Endothelial cell of umbilical vein (primary cell): ENCODE measurements at regions not wholly inside any gene's neighbourhood (a gene's known extent, or its start where the extent isn't known, plus 50 kb on each side); places are given as distances from the start of the nearest gene placed in this dataset.

ENCODE experiments used
- BruUV-seq: library from RNA; stranded (reverse); fragments of 400-500 nt; replicated peaks from 2 replicates; lab custom pipeline; 2021; lab: Mats Ljungman, UMichigan
- CTCF ChIA-PET: fragments of 300-600, 350-600 bp; sonication (Branson Sonifier 250); formaldehyde crosslinking; loops from one replicate; lab custom pipeline; 2021; ENCODE audit warnings: antibody characterized with exemption, inconsistent platforms; lab: Charles Lee
- POLR2A ChIA-PET: fragments of 300-600, 350-600 bp; sonication (Branson Sonifier 250); formaldehyde crosslinking; loops from one replicate; lab custom pipeline; 2021; ENCODE audit warnings: antibody characterized with exemption, inconsistent platforms; lab: Charles Lee
- DNase-seq: peaks from one replicate; pipeline ENCODE4 v3.0.0-alpha.2; 2011; ENCODE audit warnings: low read depth, low spot score
- FAIRE-seq: peaks from 2 replicates; lab custom pipeline; 2011; peaks lifted over from hg19 to GRCh38; lab: Jason Lieb, UNC
- H2AFZ ChIP-seq: 2 replicates; pipeline ENCODE4 v1.6.0; 2012; ENCODE audit warnings: low read depth, low read length, control low read depth, inconsistent platforms
- H3K27ac ChIP-seq: 2 replicates; pipeline ENCODE4 v1.5.1; 2011; ENCODE audit warnings: low read depth, mild to moderate bottlenecking, control low read depth, low read length, moderate library complexity; ENCODE audit not compliant: insufficient read depth
- H3K27me3 ChIP-seq, 2 experiments: 2 replicates each; pipeline versions ENCODE4 v1.6.0 to v1.6.1; 2011; ENCODE audit warnings: low read length in 2 of 2, mixed read lengths in 1 of 2; ENCODE audit not compliant: control insufficient read depth in 2 of 2, insufficient read depth in 2 of 2
- H3K36me3 ChIP-seq, 2 experiments: 2 replicates in 1 of 2; 3 replicates in 1 of 2; pipeline ENCODE4 v1.5.1; 2011; ENCODE audit warnings: low read length in 2 of 2, mild to moderate bottlenecking in 1 of 2, moderate library complexity in 1 of 2; ENCODE audit not compliant: control insufficient read depth in 2 of 2, insufficient read depth in 2 of 2; ENCODE audit errors: extremely low read depth in 1 of 2
- H3K4me1 ChIP-seq: 3 replicates; pipeline ENCODE4 v1.5.1; 2011; ENCODE audit warnings: mild to moderate bottlenecking, low read length; ENCODE audit not compliant: control insufficient read depth, insufficient read depth; ENCODE audit errors: extremely low read depth
- H3K4me2 ChIP-seq: 2 replicates; pipeline ENCODE4 v1.6.1; 2011; ENCODE audit warnings: low read length, control low read depth, mixed read lengths; ENCODE audit not compliant: insufficient read depth
- H3K4me3 ChIP-seq, 3 experiments: fragments of 200-600 bp in 1 of 3; sonication (generic), shearing (Covaris generic) in 1 of 3; replicated peaks in 1 of 3; 2 replicates each; pipeline ENCODE4 v1.5.1; 2011 to 2016; ENCODE audit warnings: control low read depth in 3 of 3, low read length in 3 of 3, mild to moderate bottlenecking in 2 of 3, inconsistent platforms in 1 of 3, low read depth in 1 of 3, moderate library complexity in 1 of 3; ENCODE audit not compliant: insufficient read depth in 1 of 3
- H3K79me2 ChIP-seq: 2 replicates; pipeline ENCODE4 v1.6.0; 2012; ENCODE audit warnings: low read length, inconsistent platforms; ENCODE audit not compliant: control insufficient read depth, insufficient read depth
- H3K9ac ChIP-seq: replicated peaks from 2 replicates; pipeline ENCODE3; 2011; ENCODE audit warnings: low read length, control low read depth; ENCODE audit not compliant: insufficient read depth; ENCODE audit errors: extremely low read depth
- H3K9me1 ChIP-seq: replicated peaks from 3 replicates; pipeline ENCODE4 v1.6.0; 2011; ENCODE audit warnings: mild to moderate bottlenecking, low read length; ENCODE audit not compliant: control insufficient read depth, insufficient read depth; ENCODE audit errors: extremely low read depth
- H3K9me3 ChIP-seq: replicated peaks from 2 replicates; pipeline ENCODE4 v1.5.1; 2012; ENCODE audit warnings: low read length, inconsistent platforms; ENCODE audit not compliant: control insufficient read depth, insufficient read depth
- H4K20me1 ChIP-seq: replicated peaks from 2 replicates; pipeline ENCODE3; 2011; ENCODE audit warnings: mild to moderate bottlenecking, low read length; ENCODE audit not compliant: control insufficient read depth, insufficient read depth; ENCODE audit errors: extremely low read depth
- CTCF ChIP-seq, 2 donors: IDR thresholded peaks; 1 replicate in 1 of 2; 2 replicates in 1 of 2; pipeline ENCODE4 v1.5.1; 2011; ENCODE audit warnings: low read length in 2 of 2, mild to moderate bottlenecking in 2 of 2, moderate library complexity in 2 of 2, control low read depth in 1 of 2, inconsistent platforms in 1 of 2, low read depth in 1 of 2; ENCODE audit not compliant: insufficient read depth in 1 of 2; ENCODE audit errors: extremely low read depth in 1 of 2
- EZH2 ChIP-seq: IDR thresholded peaks from 2 replicates; pipeline ENCODE4 v1.6.1; 2012; ENCODE audit warnings: borderline replicate concordance, low read depth, mild to moderate bottlenecking, moderate library complexity, low read length, inconsistent platforms; ENCODE audit not compliant: severe bottlenecking
- FOS ChIP-seq: IDR thresholded peaks from 2 replicates; pipeline ENCODE4 v1.6.1; 2011; ENCODE audit warnings: mild to moderate bottlenecking, low read length, moderate library complexity, borderline replicate concordance; ENCODE audit not compliant: insufficient read depth
- GATA2 ChIP-seq: IDR thresholded peaks from 2 replicates; pipeline ENCODE4 v1.7.0; 2011; ENCODE audit warnings: low read depth, mild to moderate bottlenecking, moderate library complexity, mixed read lengths, low read length; ENCODE audit not compliant: insufficient read length, insufficient read depth
- JUN ChIP-seq: IDR thresholded peaks from 2 replicates; pipeline ENCODE4 v1.6.1; 2011; ENCODE audit warnings: borderline replicate concordance, low read depth; ENCODE audit not compliant: insufficient read length, insufficient read depth
- MAX ChIP-seq: IDR thresholded peaks from 2 replicates; pipeline ENCODE4 v1.6.1; 2011; ENCODE audit not compliant: insufficient read depth, insufficient read length
- MYC ChIP-seq: IDR thresholded peaks from one replicate; pipeline ENCODE4 v1.6.1; 2011; ENCODE audit warnings: mild to moderate bottlenecking, low read depth, low read length
- POLR2A ChIP-seq: IDR thresholded peaks from 2 replicates; pipeline ENCODE4 v1.6.1; 2012; ENCODE audit warnings: low read depth, mild to moderate bottlenecking, control low read depth, low read length
- POLR2AphosphoS5 ChIP-seq: IDR thresholded peaks from 2 replicates; pipeline ENCODE4 v1.6.1; 2012; ENCODE audit warnings: low read depth, mild to moderate bottlenecking, control low read depth, low read length, moderate library complexity; ENCODE audit not compliant: insufficient read depth
- dilution Hi-C: fragments of 300-500 bp; cut with MboI; formaldehyde crosslinking; loops from one replicate; pipeline ENCODE4 v1.15.0; 2019; ENCODE audit warnings: low sequenced_read_pairs; ENCODE audit not compliant: extremely low pct_ligation_motif_present
- intact Hi-C: fragments of 100-400 bp; cut with micrococcal nuclease; formaldehyde crosslinking; loops from one replicate; pipeline ENCODE4 v1.10.0; 2022

DNA sequence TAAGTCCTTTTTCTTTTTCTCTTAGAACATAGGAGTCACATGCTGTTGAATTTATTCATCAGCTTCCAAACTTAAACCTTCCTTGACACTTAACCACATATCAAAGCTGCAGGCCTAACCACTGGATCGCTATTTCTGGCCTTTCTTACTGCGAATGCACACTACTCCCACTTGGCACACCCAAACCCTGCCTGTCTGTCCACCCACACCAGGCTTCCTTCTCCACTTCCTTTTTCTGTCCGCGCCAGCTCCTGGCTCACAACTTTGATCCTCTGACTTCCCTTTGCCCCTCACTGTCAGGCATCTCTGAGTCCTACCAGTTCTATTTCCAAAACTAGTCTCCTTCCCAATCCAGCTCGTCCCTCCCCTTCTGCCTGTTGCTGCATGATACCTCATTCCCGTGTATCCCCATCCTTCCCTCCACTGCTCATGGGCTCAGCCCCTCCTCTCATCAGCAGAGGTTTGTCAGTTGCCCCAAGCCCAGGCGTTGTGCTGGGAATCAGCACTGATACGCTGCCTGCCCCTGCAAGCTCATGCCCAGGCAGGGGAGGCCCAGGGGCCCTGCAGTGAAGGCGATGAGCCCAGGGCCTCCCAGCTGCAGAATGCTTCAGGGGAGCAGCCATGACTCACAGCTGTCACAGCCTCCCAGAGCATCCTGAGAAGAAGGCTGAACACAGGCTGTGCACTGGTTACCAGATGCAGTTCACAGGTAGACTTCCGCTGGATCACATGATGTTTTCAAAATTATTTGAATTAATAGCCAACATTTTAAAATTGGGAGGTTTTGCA, 179.8 kb downstream of the KATNIP start:
- peak; percentile 54 for FAIRE-seq
- no peak overlapping the region for H2AFZ ChIP-seq

GRCh38 chr16:27730661-27731210, 180.8 kb downstream of the KATNIP start:
- Histone ChIP-seq H3K36me3 (no peaks in the 10 kb centered on the region), H3K4me2 (no peak overlapping the region), H4K20me1 (no peaks in the 10 kb centered on the region), H3K79me2 (no peaks in the 10 kb centered on the region), H3K9ac (no peak overlapping the region), H3K27me3 (no peaks in the 10 kb centered on the region), H2AFZ (no peak overlapping the region), H3K9me3 (no peaks in the 10 kb centered on the region), H3K4me3 (no peak overlapping the region), H3K4me1 (peaks cover 2% of the 10 kb centered on the region), H3K27ac (no peak overlapping the region), H3K9me1 (no peaks in the 10 kb centered on the region)
- no peak for TF ChIP-seq POLR2A
- TF ChIP-seq MAX, result no peak
- no peak for TF ChIP-seq MYC
- TF ChIP-seq CTCF (IDR thresholded peaks at IDR 0.05; ENCODE audit: extremely low read depth in 1 of 2, insufficient read depth in 1 of 2, low read depth in 1 of 2, low read length in 2 of 2), result no peak
- no peak for TF ChIP-seq POLR2AphosphoS5
- TF ChIP-seq FOS, result no peak
- TF ChIP-seq GATA2, result no peak
- no peak for TF ChIP-seq EZH2
- no peak for TF ChIP-seq JUN
- BruUV-seq, result no TSS peak
- dilution Hi-C loops (no loop called here), intact Hi-C loops (no loop called here)
- ChIA-PET CTCF (interaction anchor here (1.1 kb wide), 1 partner anchor 18 kb away, joined by 5 read pairs; no protein-coding TSS in a partner anchor), POLR2A (no interaction called here)
- DNase-seq, result no peak
- FAIRE-seq, result no peak

More for the DNA sequence above, 179.8 kb downstream of the KATNIP start:
- no TSS peak for BruUV-seq
- H3K9ac ChIP-seq, result no peak overlapping the region
- TF ChIP-seq FOS (no peak), POLR2A (no peak)
- peak; percentile 33 for DNase-seq
- H3K36me3 ChIP-seq, result no peaks in the 10 kb centered on the region
- H3K4me2 ChIP-seq, result no peak overlapping the region
- H3K27ac ChIP-seq, result no peak overlapping the region
- CTCF ChIA-PET, result interaction anchor here (1.1 kb wide), 1 partner anchor 26 kb away, joined by 3 read pairs; no protein-coding TSS in a partner anchor
- H3K4me1 ChIP-seq, result peaks cover 2% of the 10 kb centered on the region
- intact Hi-C loops (no loop called here), dilution Hi-C loops (no loop called here)
- no peaks in the 10 kb centered on the region for H3K79me2 ChIP-seq
- H3K9me1 ChIP-seq, result no peaks in the 10 kb centered on the region
- H3K27me3 ChIP-seq, result no peaks in the 10 kb centered on the region
- no peaks in the 10 kb centered on the region for H4K20me1 ChIP-seq
- no peaks in the 10 kb centered on the region for H3K9me3 ChIP-seq
- POLR2A ChIA-PET, result interaction anchor here (1.8 kb wide), 1 partner anchor 26 kb away, joined by 4 read pairs; no protein-coding TSS in a partner anchor
- H3K4me3 ChIP-seq, result no peak overlapping the region
